ENCODE measurements at regions not wholly inside any gene's neighbourhood (a gene's known extent, or its start where the extent isn't known, plus 50 kb on each side); places are given as distances from the start of the nearest gene placed in this dataset.

DNA sequence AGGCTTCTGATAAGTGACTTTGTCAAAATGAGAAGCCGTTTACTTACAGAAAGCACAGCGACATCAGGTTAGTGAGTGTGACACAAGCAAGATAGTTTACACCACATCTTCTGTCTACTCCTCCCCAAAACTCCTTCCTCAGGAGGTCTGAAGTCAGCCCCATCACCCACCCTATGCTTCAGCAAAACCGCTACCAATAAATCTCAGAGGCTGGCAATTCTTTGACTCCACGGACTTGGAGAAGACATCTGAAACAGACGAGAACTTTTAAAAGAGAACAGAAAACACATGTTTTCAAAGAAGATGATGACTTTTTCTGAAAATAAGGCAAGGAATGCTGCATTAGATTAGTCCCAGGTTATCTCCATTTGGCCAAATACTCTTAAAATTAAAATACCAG, 261.1 kb downstream of the TBC1D4 start:
- H3K9me3 Mint-ChIP-seq, result no peaks in the 10 kb centered on the region
- ATAC-seq (ENCODE audit: poor library complexity), result no peak
- H3K4me1 ChIP-seq (ENCODE audit: insufficient read depth, low read length), result peaks cover 7% of the 10 kb centered on the region
- TF ChIP-seq, protein P1, sequence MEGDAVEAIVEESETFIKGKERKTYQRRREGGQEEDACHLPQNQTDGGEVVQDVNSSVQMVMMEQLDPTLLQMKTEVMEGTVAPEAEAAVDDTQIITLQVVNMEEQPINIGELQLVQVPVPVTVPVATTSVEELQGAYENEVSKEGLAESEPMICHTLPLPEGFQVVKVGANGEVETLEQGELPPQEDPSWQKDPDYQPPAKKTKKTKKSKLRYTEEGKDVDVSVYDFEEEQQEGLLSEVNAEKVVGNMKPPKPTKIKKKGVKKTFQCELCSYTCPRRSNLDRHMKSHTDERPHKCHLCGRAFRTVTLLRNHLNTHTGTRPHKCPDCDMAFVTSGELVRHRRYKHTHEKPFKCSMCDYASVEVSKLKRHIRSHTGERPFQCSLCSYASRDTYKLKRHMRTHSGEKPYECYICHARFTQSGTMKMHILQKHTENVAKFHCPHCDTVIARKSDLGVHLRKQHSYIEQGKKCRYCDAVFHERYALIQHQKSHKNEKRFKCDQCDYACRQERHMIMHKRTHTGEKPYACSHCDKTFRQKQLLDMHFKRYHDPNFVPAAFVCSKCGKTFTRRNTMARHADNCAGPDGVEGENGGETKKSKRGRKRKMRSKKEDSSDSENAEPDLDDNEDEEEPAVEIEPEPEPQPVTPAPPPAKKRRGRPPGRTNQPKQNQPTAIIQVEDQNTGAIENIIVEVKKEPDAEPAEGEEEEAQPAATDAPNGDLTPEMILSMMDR (IDR thresholded peaks at IDR 0.05), result no peak
- no peaks in the 10 kb centered on the region for H3K36me3 Mint-ChIP-seq (ENCODE audit: low read depth)
- no peak overlapping the region for H3K27ac Mint-ChIP-seq
- no peaks in the 10 kb centered on the region for H3K36me3 ChIP-seq (ENCODE audit: insufficient read depth, low read length)
- H3K27me3 Mint-ChIP-seq, result peaks cover 47% of the 10 kb centered on the region
- ChIA-PET CTCF (no interaction called here), POLR2A (no interaction called here)
- peaks cover 8% of the 10 kb centered on the region for H3K4me1 Mint-ChIP-seq (ENCODE audit: low read depth)
- no peaks in the 10 kb centered on the region for H3K9me3 ChIP-seq (ENCODE audit: control insufficient read depth in 1 of 2, insufficient read depth in 1 of 2, low read length in 2 of 2)
- H3K27ac ChIP-seq (ENCODE audit: low read depth in 1 of 2, low read length in 2 of 2), result no peak overlapping the region
- DNase-seq, result no peak
- H3K4me3 Mint-ChIP-seq, result no peak overlapping the region
- H3K4me3 ChIP-seq (ENCODE audit: low read length), result no peak overlapping the region
- intact Hi-C loops (cut with DNase I, micrococcal nuclease), result loop anchor here in 1 of 2 experiments (5.0 kb wide), 1 partner anchor 1469 kb away; no protein-coding TSS in a partner anchor
- peaks cover 0 to 16% of the 10 kb centered on the region in 2 experiments for H3K27me3 ChIP-seq (ENCODE audit: control insufficient read depth in 1 of 2, insufficient read depth in 2 of 2, low read length in 2 of 2)

DNA sequence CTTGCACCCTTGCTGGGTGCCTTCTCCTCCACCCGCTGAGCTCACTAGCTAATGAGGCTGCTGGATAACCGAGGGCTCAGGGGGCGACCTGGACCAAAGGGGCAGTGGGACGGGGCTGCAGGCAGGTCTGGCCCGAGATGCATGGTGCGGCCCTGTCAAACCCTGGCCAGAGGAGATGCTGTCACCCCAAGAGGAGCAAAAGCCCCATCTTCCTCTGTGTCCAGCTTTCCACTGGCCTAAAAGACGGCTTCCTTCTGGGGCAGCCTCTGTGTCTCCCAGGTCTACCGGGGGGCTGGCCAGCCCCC, 261.8 kb downstream of the TBC1D4 start:
- H3K27ac Mint-ChIP-seq, result no peak overlapping the region
- no peaks in the 10 kb centered on the region for H3K9me3 Mint-ChIP-seq
- ATAC-seq (ENCODE audit: poor library complexity) (no peak), DNase-seq (peak in 1 of 14 experiments; percentile 14)
- Histone ChIP-seq H3K9me3 (ENCODE audit: control insufficient read depth in 1 of 2, insufficient read depth in 1 of 2, low read length in 2 of 2) (no peaks in the 10 kb centered on the region), H3K36me3 (ENCODE audit: insufficient read depth, low read length) (no peaks in the 10 kb centered on the region), H3K27ac (ENCODE audit: low read depth in 1 of 2, low read length in 2 of 2) (no peak overlapping the region), H3K27me3 (ENCODE audit: control insufficient read depth in 1 of 2, insufficient read depth in 2 of 2, low read length in 2 of 2) (peaks cover 0 to 21% of the 10 kb centered on the region in 2 experiments), H3K4me1 (ENCODE audit: insufficient read depth, low read length) (peaks cover 7% of the 10 kb centered on the region), H3K4me3 (ENCODE audit: low read length) (no peak overlapping the region)
- no peak overlapping the region for H3K4me3 Mint-ChIP-seq
- intact Hi-C loops (cut with DNase I, micrococcal nuclease), result loop anchor here in 1 of 2 experiments (5.0 kb wide), 1 partner anchor 1468 kb away; no protein-coding TSS in a partner anchor
- no peaks in the 10 kb centered on the region for H3K36me3 Mint-ChIP-seq (ENCODE audit: low read depth)
- TF ChIP-seq, protein P1 (IDR thresholded peaks at IDR 0.05), result no peak
- peaks cover 8% of the 10 kb centered on the region for H3K4me1 Mint-ChIP-seq (ENCODE audit: low read depth)
- CTCF ChIA-PET, result interaction anchor here (0.7 to 1.4 kb wide), 5 partner anchors 9 to 1642 kb away, joined by 3 to 6 read pairs (median 4); no protein-coding TSS in a partner anchor
- POLR2A ChIA-PET, result no interaction called here
- H3K27me3 Mint-ChIP-seq, result peaks cover 52% of the 10 kb centered on the region

DNA sequence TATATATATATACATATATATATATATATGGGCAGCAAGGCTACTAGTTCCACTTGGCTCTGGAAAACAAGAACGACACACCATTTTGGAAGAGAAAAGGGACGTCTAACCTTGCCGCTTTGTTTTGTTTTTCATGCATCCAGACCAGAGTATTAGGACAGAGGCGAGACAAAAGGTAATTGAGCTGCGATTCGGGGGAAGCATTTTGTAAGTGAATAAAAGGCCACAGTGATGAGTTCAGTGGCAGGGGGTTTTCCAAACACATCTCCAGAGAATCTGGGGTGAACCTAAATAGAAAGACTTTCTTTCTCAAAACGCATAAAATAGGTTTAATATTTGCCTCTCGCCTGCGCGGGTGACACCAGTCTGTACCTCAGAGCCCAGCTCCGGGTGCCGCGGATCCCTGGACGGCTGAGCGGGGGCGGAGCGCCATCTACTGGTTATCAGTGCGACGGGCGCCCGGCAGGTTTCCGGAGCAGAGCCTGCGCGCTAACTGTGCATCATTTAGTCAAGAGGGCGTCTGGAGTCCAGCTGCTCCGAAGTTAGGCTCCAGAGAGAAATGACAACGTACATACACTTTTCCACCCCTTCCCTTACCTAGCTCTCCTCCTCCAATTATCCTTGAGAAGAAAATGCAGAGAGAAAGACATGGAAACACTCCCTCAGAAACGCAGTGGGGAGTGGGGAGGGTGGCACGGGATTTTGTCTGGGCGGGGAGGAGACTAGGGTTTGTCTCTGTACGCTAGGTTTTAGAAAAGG, 262.3 kb downstream of the TBC1D4 start:
- intact Hi-C loops (cut with DNase I, micrococcal nuclease), result loop anchor here (1.0 to 5.0 kb wide), 6 partner anchors 1382 to 1991 kb away; no protein-coding TSS in a partner anchor
- Mint-ChIP-seq H3K27me3 (peaks cover 52% of the 10 kb centered on the region), H3K4me3 (peak overlapping the region; percentile 52), H3K27ac (no peak overlapping the region), H3K4me1 (ENCODE audit: low read depth) (peaks cover 8% of the 10 kb centered on the region), H3K36me3 (ENCODE audit: low read depth) (no peaks in the 10 kb centered on the region), H3K9me3 (no peaks in the 10 kb centered on the region)
- TF ChIP-seq, protein P1 (IDR thresholded peaks at IDR 0.05), result peak; percentile 95
- POLR2A ChIA-PET, result interaction anchor here (0.7 kb wide), 1 partner anchor 108 kb away, joined by 3 read pairs; no protein-coding TSS in a partner anchor
- peak; percentile 99 for ATAC-seq (ENCODE audit: poor library complexity)
- CTCF ChIA-PET, result interaction anchor here (0.6 to 1.4 kb wide), 11 partner anchors 8 to 1642 kb away, joined by 3 to 8 read pairs (median 3); no protein-coding TSS in a partner anchor
- peaks cover 7% of the 10 kb centered on the region for H3K4me1 ChIP-seq (ENCODE audit: insufficient read depth, low read length)
- H3K36me3 ChIP-seq (ENCODE audit: insufficient read depth, low read length), result no peaks in the 10 kb centered on the region
- peak; percentile 70 to 90 (median 82) for DNase-seq
- peaks cover 0 to 22% of the 10 kb centered on the region in 2 experiments for H3K27me3 ChIP-seq (ENCODE audit: control insufficient read depth in 1 of 2, insufficient read depth in 2 of 2, low read length in 2 of 2)
- no peaks in the 10 kb centered on the region for H3K9me3 ChIP-seq (ENCODE audit: control insufficient read depth in 1 of 2, insufficient read depth in 1 of 2, low read length in 2 of 2)
- no peak overlapping the region for H3K27ac ChIP-seq (ENCODE audit: low read depth in 1 of 2, low read length in 2 of 2)
- no peak overlapping the region for H3K4me3 ChIP-seq (ENCODE audit: low read length)
